PFSK-1 (cell line): ENCODE measurements at regions not wholly inside any gene's neighbourhood (a gene's known extent, or its start where the extent isn't known, plus 50 kb on each side); places are given as distances from the start of the nearest gene placed in this dataset.

Experiments
- FOXP2 ChIP-seq: optimal IDR thresholded peaks from 2 replicates; pipeline ENCODE3; 2011; ENCODE audit warnings: borderline replicate concordance, control low read depth, inconsistent platforms; ENCODE audit not compliant: insufficient read depth; ENCODE audit errors: extremely low read length, extremely low read depth
- POLR2AphosphoS5 ChIP-seq: IDR thresholded peaks from 2 replicates; pipeline ENCODE4 v1.6.1; 2012; ENCODE audit warnings: low read depth, mild to moderate bottlenecking, control low read depth, low read length, moderate library complexity
- SIN3A ChIP-seq: IDR thresholded peaks from 2 replicates; pipeline ENCODE4 v1.6.1; 2012; ENCODE audit warnings: mild to moderate bottlenecking, low read length, moderate library complexity, borderline replicate concordance; ENCODE audit not compliant: insufficient read depth
- TAF1 ChIP-seq: IDR thresholded peaks from 2 replicates; pipeline ENCODE4 v1.6.1; 2012; ENCODE audit warnings: low read length, control low read depth, borderline replicate concordance; ENCODE audit not compliant: insufficient read depth
- TF ChIP-seq, protein P1 (sequence below), 2 experiments: IDR thresholded peaks; 2 replicates each; pipeline versions ENCODE4 v1.6.1 to v1.8.0; 2011 to 2012; ENCODE audit warnings: low read depth in 2 of 2, low read length in 2 of 2, control low read depth in 1 of 2, inconsistent platforms in 1 of 2, mild to moderate bottlenecking in 1 of 2, moderate library complexity in 1 of 2; ENCODE audit not compliant: insufficient read depth in 1 of 2

- TF ChIP-seq, protein P1, sequence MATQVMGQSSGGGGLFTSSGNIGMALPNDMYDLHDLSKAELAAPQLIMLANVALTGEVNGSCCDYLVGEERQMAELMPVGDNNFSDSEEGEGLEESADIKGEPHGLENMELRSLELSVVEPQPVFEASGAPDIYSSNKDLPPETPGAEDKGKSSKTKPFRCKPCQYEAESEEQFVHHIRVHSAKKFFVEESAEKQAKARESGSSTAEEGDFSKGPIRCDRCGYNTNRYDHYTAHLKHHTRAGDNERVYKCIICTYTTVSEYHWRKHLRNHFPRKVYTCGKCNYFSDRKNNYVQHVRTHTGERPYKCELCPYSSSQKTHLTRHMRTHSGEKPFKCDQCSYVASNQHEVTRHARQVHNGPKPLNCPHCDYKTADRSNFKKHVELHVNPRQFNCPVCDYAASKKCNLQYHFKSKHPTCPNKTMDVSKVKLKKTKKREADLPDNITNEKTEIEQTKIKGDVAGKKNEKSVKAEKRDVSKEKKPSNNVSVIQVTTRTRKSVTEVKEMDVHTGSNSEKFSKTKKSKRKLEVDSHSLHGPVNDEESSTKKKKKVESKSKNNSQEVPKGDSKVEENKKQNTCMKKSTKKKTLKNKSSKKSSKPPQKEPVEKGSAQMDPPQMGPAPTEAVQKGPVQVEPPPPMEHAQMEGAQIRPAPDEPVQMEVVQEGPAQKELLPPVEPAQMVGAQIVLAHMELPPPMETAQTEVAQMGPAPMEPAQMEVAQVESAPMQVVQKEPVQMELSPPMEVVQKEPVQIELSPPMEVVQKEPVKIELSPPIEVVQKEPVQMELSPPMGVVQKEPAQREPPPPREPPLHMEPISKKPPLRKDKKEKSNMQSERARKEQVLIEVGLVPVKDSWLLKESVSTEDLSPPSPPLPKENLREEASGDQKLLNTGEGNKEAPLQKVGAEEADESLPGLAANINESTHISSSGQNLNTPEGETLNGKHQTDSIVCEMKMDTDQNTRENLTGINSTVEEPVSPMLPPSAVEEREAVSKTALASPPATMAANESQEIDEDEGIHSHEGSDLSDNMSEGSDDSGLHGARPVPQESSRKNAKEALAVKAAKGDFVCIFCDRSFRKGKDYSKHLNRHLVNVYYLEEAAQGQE (IDR thresholded peaks at IDR 0.05; ENCODE audit: insufficient read depth in 1 of 2, low read depth in 2 of 2, low read length in 2 of 2), result no peak
- no peak for TF ChIP-seq TAF1
- TF ChIP-seq POLR2AphosphoS5, result no peak
- no peak for TF ChIP-seq SIN3A
- no peak for TF ChIP-seq FOXP2
Measured at GRCh38 chr4:158067646-158068045, 105.2 kb downstream of the GASK1B start.

- TF ChIP-seq, protein P1 (IDR thresholded peaks at IDR 0.05; ENCODE audit: insufficient read depth in 1 of 2, low read depth in 2 of 2, low read length in 2 of 2), result no peak
Measured at GRCh38 chr4:158065603-158066002, 107.2 kb downstream of the GASK1B start.

DNA sequence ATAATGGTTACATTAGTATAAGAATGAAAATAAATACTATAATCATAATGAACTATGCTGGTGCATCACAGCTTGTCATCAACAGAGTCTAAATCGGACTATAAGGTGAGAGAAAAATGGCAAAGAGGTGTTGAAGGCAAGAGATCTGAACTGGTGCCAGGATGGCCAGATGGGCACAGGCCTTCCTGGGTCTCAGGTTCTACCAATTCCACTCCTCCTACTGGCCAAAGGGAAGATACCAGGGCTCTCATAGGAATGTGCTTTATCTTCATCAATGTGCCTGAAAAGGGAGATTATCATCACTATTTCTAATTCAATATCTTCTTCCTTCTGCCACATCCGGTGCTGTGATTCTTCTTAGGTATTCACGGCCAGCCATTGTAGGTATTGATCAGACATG, 107.6 kb downstream of the GASK1B start:
- TF ChIP-seq SIN3A, result no peak
- no peak for TF ChIP-seq POLR2AphosphoS5
- no peak for TF ChIP-seq FOXP2
- TF ChIP-seq, protein P1 (IDR thresholded peaks at IDR 0.05; ENCODE audit: insufficient read depth in 1 of 2, low read depth in 2 of 2, low read length in 2 of 2), result no peak
- no peak for TF ChIP-seq TAF1

DNA sequence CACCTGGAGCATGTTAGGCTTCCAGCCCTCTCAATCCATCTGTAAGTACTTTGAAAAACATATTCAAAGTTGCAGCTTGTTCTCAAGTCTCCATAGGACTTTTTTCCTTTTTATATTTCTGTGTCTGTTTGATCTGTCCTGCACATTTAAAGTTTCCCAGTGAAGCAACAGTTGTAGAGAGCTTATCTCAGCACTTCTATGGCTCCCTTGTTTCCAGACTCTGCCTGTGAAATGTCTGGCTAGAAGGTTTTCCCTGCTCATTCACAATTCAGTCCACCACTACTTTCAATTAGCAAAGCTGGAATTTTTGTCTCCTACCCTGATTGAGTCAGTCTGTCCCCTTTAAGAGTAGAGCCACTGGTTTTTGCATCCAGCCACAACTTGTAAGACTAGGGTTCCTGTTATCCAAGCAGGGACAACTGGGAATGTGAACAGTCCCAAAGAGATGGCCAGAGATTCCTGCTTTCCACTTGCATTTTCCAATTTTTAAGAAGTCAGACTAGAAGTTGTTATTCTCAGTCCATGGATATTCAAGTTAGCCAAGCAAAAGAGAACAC, 116.1 kb downstream of the GASK1B start:
- TF ChIP-seq TAF1 (no peak), FOXP2 (no peak), POLR2AphosphoS5 (no peak), SIN3A (no peak)
- TF ChIP-seq, protein P1 (IDR thresholded peaks at IDR 0.05; ENCODE audit: insufficient read depth in 1 of 2, low read depth in 2 of 2, low read length in 2 of 2), result no peak

DNA sequence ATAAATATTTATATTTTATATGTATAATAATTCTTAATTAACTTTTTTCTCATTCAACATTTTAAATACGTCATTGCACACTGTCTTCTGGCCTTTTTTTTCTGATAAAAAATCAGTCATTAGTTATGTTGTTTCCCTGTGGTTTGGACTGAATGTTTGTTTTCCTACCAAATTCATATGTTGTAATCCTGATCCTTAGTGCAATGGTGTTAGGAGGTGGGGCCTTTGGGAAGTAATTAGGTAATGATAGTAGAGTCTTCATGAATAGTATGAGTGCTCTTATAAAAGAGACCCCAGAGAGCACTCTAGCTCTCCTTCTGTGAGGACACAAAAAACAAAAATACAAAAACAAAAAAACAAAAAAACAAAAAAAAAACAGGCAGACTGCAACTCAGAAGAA, 117.2 kb downstream of the GASK1B start:
- TF ChIP-seq FOXP2 (no peak), TAF1 (no peak), SIN3A (no peak), POLR2AphosphoS5 (no peak)
- TF ChIP-seq, protein P1 (IDR thresholded peaks at IDR 0.05; ENCODE audit: insufficient read depth in 1 of 2, low read depth in 2 of 2, low read length in 2 of 2), result no peak
